Stimulated activated CD4-positive, alpha-beta T cell treated with anti-CD3 and anti-CD28 coated beads, Interleukin-1b, Interleukin-23, amount 100 ng/mL, for 24 hours (primary cell): ENCODE measurements at regions not wholly inside any gene's neighbourhood (a gene's known extent, or its start where the extent isn't known, plus 50 kb on each side); places are given as distances from the start of the nearest gene placed in this dataset.

Source experiments
- DNase-seq, 4 experiments: peaks; one replicate each; pipeline ENCODE4 v3.0.0-alpha.2; 2020; ENCODE audit warnings: low read depth in 4 of 4, low spot score in 1 of 4

DNA sequence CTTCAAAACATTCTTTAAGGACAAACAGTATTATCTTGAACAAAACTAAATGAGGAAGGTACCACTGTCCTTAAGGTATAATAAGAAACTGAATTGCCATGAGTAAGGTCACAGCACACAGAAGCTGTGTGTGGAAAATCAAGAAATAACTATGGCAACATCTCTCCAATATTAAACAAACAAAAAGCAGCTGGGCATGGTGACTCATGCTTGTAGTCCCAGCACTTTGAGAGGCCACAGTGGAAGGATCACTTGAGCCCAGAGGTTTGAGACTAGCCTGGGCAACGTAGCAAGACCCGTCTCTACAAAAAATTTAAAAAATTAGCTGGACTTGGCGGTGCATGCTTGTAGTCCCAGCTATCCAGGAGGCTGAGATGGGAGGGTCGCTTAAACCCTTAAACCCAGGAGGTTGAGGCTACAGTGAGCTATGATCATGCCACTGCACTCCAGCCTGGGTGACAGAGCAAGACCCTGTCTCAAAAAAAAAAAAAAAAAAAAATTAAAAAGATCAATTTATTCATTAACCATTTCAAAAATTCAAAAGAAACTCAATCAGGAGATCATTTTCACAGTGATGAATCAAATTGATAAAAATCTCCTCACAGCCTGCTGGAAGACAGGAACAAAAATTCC lies 195.4 kb downstream of the SKIDA1 start:
- DNase-seq, result no peak

DNA sequence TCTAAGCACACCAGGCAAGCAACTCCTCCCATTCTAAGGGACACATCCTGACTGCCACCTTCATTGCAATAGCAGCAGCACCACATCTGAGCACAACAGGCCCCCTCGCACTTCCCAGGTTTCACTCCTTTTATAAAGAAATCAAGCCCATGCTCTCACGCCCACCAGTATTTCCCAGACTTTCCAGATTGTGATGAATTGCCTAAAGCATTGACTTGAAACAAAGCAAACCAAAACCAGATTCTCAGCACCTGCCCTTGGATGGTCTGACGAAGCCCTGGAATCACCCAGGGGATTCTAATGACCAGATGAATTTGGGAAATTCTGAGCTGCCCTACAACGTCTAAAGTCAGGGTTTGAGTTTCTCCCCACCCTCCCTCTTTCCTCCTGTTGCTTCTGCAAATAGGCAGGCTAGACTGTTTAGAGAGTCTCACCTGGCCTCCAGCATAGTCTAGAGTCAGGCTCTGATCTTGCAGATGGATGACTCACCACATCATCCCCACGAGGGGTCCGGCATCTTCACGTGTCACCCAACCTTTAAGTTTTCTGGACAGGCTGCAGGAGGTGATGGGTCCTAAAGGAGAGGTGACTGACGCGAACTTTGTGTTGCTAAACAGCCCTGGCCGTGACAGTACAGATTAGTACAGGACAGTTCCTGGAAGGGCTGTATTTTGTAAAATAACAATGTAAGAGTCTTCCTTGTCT lies 198.0 kb downstream of the SKIDA1 start:
- no peak for DNase-seq

DNA sequence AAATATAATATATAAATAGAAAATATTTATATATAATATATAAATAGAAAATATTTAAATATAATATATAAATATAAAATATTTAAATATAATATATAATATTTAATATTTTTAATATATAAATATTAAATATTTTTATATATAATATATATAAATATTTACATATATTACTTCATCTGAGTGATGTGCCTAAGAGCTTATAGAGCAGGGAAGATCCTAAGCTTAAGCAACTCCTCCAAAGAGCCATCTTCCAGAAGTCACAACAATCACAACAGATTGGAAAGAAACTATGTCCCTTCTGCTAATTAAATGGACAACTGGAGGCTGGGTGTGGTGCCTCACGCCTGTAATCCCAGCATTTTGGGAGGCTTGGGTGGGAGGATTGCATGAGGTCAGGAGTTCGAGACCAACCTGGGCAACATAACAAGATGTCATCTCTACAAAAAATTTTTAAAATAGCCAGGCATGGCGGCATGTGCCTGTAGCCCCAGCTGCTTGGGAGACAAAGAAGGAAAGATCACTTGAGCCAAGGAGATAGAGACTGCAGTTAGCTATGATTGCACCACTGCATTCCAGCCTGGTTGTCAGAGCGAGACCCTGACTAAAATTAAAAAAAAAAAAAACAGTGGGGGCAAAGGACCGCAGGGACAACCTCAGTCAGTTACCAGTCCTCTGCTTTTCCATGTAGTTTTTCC lies 198.7 kb downstream of the SKIDA1 start:
- no peak for DNase-seq

DNA sequence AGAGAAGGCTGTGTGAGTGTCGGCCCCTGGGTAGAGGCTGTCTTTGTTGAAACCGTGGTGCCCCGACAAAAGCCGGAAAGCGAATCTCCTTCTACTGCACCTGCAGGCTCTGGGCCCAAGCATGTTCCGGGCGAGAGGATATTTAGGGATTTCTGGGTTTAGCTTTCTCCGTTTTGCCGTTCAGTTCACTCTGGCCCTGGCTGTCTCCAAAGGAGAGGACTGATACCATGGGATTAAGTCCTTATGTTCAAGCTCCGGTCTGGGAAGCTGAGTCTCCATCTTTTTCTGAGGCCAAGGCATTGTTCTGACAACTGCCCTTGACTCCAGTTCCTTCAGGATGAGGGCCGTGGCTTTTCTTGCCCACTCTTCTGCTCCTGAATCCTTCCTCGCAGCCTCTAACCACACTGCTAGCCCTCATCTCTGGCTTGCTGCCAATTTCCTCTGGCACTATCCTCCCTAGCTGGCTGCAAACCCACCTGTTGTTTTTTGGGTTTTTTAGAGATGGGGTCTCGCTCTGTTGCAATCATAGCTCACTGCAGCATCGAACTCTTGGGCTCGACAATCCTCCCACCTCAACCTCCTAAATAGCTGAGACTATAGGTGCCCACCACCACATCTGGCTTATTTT lies 206.8 kb downstream of the SKIDA1 start:
- DNase-seq, result no peak

DNA sequence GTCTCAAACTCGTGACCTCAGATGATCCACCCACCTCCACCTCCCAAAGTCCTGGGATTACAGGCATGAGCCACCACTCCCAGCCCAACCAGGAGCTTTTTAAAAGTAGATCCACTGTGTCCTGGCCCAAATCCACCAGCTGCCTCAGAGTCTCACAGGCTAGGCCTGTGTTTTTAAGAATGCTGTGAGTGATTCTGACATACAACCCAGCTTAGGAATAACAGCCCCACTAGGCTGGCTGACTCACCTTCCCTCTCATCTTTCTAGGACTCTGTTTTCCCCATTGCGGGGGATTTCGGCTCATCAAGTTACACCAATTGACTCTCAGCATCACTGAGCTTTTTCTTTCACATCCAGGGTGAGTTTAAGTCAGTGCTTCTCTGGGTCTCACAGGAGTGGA lies 207.6 kb downstream of the SKIDA1 start:
- DNase-seq, result no peak

DNA sequence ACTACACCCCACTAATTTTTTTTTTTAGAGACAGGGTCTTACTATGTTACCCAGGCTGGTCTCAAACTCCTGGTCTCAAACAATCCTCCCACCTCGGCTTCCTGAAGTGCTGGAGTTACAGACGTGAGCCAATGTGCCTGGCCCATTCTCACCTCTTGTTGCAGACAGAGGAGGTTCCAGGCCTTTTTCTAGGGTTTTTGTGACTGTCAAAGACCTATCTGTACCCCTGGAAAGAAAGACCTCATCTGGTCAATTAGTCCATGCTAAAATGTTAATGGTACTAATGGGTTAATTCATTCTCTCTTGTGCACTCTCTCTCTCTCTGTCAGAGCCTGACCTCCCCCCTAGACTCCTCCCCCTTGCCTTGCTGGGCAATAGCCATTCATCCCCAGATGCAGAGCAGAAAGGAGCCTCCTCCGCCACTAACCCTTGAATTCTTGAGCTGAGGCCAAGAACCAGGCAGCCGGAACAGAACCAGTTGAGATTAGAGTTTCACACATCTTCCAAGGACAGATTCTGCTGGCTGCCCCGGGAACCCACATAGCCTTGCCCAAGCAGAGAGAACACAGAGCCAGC lies 209.7 kb downstream of the SKIDA1 start:
- no peak for DNase-seq

DNA sequence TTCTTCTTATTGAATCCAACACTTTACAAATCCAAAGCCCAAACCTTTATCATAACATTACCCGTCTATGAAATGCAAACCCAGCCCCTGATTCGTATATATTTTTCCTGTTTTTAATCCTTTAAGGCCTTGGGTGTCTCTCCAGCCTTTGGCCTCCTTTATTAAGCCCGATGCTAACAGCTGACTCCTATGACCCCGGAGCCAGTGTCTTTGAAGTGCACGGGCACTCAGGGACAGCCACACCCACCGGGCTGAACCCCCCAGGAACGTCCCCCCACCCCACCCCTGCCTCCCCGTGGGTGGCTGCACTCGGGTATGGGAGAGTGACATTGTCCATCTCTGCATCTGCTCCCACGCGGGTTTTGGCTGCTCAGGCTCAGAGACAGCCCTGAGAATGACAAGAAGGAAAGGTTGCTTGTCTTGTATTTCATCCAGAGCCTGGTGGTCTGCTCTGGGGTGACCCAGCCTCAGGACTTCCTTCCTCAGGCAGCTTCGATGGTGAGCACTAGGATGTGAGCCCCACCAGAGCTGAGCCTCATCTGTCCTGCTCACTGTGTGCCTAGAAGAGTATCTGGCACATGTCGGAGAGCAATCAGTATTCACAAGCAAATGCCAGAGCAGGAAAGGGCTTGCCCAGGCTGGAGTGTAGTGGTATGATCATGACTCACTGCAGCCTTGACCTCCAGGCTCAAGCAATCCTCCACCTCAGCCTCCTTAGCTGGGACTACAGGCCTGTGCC lies 210.4 kb downstream of the SKIDA1 start:
- DNase-seq, result no peak

DNA sequence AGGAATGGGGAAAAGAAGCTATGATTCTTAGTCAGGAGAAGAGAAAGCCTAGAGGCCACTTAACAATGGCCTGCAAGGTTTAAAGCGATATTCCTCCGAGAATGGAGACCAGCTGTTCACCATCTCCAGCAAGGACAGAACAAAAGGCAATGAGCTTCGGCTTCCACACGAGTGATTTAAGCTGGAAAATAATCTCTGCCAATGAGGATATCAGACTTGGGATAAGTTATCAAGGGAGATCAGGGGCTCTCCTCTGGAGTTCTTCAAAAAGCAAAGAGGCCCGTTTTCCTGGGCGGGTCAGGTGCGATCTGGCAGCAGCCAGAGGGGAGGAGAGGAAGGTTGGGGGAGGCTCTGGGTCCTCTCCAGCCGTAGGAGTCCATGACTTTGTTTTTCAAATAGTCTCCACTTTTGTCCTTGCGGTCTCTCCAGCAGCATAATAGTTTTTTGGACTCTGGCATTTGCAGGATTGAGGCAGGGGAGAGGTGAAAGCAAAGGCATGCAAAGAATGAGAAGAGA lies 211.3 kb downstream of the SKIDA1 start:
- DNase-seq, result no peak

DNA sequence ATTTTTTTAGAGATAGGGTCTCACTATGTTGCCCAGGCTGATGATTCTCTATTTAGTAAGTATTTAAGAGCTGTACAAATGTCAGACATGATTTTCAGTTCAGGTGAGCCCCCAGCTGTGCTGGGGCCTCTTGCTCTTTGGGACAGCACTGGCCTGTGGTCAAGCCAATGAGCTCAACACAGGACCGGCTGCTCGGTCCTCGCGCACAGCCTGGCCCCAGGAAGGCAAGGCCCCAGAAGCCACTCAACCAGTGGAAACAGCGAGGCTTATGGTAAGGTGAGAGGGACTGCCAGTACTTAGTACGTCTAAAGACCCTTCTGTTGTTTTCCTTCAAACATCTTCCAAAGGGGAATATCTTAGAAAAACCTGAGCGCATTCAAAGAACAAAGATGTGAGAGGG lies 211.8 kb downstream of the SKIDA1 start:
- no peak for DNase-seq

DNA sequence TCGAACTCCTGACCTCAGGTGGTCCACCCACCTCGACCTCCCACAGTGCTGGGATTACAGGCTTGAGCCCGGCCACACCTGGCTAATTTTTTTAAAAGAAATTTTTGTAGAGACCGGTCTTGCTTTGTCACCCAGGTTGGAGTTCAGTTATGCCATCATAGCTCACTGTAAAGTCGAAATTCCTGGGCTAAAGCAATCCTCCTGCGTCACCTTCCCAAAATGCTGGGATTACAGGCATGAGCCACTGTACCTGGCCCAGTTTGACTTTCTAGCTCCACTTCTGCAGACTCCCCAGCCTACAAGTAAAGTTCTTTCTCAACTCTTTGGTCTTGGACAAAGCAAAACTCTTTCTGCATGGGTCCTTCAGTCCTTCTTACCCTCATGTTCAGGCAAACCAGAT lies 214.1 kb downstream of the SKIDA1 start:
- no peak for DNase-seq

DNA sequence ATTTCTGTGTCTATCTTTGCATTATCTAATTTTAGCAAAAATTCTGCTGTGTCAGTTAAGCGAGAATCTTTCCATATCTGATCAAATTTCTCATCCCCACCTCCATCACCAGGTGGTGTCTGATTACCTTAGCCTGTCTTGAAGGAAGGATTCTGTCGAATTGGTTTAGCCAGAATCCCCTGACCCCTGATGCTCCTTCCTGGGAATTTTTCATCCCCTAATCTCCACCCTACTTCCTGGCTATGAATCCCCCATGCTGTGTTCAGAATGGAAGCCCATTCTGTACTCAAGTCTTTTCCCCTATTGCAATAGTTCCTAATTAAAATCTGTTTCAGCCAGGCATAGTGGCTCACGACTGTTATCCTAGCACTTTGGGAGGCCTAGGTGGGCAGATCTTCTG lies 216.1 kb downstream of the SKIDA1 start:
- no peak for DNase-seq

DNA sequence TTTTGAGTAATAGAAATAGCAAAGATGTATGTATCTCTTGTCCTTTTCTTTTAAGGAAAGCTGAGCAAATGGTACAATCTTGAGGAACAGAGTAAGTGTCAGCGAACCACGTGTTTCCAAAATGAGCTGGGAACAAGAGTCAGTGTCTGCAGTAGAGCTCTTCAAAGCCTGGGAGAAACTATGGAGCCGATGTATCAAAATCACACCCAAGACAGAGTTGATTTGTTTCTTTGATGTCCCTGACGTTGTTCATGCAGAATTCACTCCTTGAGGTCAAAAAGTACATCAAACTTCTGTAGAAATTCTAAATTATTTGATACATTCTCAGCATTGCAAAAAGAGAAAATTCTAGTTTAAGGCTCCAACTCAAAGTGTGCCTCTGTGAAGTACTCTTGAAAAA lies 216.5 kb downstream of the SKIDA1 start:
- DNase-seq, result no peak

DNA sequence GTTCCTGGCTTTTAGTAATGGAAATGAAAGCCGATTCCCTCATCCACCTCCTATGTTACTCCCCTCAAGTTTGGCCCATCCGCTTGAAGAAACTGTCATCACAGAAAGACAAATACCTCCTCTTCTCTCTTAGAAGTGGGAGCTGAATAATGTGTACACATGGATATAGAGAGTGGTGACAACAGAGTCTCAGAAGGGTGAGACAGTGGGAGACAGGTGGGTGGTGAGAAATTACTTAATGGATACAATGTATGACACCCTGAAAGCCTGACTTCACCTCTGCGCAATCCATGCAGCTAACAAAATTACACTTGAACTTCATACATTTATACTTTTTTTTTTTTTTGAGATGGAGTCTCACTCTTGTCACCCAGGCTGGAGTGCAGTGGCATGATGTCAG lies 217.5 kb downstream of the SKIDA1 start:
- no peak for DNase-seq

DNA sequence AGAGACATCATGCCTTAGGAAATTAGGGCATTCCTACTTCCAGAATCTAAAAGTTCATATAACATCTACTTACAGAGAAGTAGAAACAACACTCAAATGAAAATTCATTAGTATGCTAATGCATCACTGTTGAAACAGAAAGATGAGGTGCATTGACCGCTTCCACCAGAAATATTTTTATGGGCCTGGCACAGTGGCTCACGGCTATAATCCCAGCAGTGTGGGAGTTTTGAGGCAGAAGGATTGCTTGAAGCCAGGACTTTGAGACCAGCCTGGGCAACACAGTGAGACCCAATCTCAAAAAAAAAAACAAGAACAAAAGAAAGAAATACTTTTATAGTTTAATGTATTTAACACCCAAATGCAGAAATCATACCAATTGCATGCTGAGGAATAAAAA lies 220.9 kb downstream of the SKIDA1 start:
- no peak for DNase-seq

DNA sequence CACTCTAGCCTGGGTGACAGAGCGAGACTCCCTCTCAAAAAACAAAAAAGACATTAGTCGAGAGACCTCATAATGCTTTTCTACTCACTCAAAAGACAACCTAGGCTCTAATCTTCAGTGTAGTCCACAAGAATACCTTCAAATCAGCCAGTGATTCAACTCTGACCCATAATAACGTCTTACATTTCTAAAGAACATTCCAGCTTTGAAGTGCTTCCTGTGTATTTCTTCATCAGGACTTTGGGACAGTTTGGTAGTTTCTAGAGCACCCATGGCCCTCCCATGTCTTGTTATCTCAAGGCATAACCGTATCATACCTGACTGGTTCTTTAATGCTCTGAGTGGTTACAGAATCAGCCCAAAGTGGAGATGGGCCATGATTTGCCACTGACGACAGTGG lies 221.3 kb downstream of the SKIDA1 start:
- no peak for DNase-seq

DNA sequence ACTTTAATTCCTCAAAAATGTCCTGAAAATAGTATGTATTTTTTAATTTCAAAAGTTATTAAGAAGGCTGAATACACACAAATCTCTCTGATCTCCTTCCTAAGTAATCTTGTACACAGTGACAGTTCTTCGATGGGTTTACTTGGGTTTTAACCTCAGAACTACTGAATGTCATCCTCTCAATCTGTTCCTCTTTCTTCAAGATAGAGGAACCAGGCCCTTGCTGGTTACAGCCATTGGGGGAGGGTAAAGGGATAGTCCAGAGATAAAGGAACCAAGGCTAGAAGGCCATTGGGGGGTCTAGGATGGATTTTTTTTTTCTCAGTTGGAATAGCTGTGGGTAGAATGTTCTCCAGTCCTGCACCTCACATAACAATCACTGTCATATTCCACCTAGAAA lies 224.9 kb downstream of the SKIDA1 start:
- no peak for DNase-seq

DNA sequence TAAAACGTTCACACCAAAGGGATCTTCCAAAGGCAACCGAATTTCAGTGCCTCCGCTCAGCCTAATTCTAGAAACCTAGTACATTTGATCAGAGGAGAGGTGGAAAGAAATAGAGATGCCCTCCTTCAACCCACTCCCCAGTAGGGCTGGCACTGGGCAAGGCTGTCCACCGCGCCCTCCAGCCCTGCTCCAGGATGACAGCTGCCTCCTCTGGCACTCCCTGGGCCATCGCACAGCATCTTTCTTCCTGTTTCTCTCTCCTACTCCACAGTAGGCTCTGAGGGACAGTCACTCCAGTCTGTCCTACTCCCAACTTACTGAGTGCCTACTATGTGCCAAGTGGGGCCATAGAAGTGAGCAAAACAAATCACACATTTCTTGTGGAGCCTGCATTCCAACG lies 226.2 kb downstream of the SKIDA1 start:
- DNase-seq, result no peak

DNA sequence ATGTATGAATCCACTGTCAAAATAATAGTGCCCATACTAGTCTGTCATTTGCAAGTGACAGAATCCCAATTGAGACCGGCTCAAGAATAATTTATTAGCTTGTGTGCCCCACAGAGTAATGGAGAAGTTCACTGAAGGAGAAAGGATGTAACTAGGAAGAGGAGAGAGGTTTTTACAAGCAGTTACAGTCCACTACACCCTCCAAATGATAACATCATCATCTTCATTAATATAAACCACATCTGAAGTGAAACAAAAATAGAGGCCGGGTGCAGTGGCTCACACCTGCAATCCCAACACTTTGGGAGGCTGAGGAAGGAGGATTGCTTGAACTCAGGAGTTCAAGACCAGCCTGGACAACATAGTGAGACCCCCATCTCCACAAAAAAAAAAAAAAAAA lies 226.8 kb downstream of the SKIDA1 start:
- DNase-seq, result no peak

DNA sequence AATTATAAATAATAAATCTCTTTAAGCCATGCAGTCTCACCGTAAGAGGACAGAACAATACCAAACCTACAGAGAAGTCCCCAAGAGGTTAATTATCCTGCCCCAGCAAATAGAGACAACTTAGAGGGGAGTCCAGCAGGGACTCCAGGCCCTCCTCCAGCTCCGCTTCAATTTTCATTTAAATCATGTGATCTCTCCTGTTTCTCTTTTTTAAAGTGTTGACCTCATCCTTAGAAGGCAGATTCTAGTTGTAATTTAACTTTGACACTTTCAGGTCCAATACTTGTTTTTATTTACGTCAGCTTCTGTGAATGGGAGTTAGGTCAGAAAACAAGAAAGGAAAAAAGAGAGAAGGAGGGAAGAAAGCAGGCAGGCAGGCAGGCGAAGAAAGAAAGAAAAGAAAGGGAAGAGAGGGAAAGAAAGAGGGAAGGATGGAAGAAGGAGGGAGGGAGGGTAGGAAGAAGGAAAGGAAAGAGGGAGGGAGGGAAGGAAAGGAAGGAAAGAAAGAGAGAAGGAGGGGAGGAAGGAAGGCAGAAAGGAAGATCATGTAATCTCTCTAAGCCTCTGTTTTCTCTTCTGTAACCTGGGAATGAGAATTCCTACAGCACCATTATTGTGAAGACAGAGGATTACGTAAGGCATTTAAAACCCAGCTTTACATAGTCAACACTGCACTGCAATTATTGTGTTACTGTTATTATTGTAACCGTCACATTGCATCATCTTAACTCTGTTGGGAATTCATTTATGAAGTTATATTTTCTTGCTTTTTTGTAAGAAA lies 227.7 kb downstream of the SKIDA1 start:
- DNase-seq, result no peak
